Coronary artery (tissue), 2 donors: ENCODE measurements at regions not wholly inside any gene's neighbourhood (a gene's known extent, or its start where the extent isn't known, plus 50 kb on each side); places are given as distances from the start of the nearest gene placed in this dataset.

Experiments used
- DNase-seq: peaks from one replicate; pipeline ENCODE4 v3.0.0-alpha.2; 2017; ENCODE audit warnings: low spot score
- H3K27ac ChIP-seq, 2 donors: fragments of 200-600 bp; sonication (generic); one replicate each; pipeline ENCODE4 v1.5.1; 2016 to 2019
- H3K4me3 ChIP-seq: fragments of 200-600 bp; sonication (generic); 2 replicates; pipeline ENCODE4 v1.5.1; 2016; ENCODE audit warnings: mild to moderate bottlenecking, moderate library complexity
- TF ChIP-seq, protein P1 (sequence below): fragments of 200-600 bp; sonication (generic); IDR thresholded peaks from one replicate; pipeline ENCODE4 v1.5.1; 2019; ENCODE audit warnings: antibody characterized with exemption

GRCh38 chr5:5017827-5018577, 122.1 kb upstream of the ADAMTS16 start:
- H3K27ac ChIP-seq = no peak overlapping the region
- TF ChIP-seq, protein P1, sequence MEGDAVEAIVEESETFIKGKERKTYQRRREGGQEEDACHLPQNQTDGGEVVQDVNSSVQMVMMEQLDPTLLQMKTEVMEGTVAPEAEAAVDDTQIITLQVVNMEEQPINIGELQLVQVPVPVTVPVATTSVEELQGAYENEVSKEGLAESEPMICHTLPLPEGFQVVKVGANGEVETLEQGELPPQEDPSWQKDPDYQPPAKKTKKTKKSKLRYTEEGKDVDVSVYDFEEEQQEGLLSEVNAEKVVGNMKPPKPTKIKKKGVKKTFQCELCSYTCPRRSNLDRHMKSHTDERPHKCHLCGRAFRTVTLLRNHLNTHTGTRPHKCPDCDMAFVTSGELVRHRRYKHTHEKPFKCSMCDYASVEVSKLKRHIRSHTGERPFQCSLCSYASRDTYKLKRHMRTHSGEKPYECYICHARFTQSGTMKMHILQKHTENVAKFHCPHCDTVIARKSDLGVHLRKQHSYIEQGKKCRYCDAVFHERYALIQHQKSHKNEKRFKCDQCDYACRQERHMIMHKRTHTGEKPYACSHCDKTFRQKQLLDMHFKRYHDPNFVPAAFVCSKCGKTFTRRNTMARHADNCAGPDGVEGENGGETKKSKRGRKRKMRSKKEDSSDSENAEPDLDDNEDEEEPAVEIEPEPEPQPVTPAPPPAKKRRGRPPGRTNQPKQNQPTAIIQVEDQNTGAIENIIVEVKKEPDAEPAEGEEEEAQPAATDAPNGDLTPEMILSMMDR = no peak
- DNase-seq = no peak
- no peak overlapping the region for H3K4me3 ChIP-seq

- TF ChIP-seq, protein P1 = no peak
- no peak for DNase-seq
- no peak overlapping the region for H3K27ac ChIP-seq
- H3K4me3 ChIP-seq = no peak overlapping the region
These were observed 121.6 kb upstream of the ADAMTS16 start for GRCh38 chr5:5018578-5018970.

DNA sequence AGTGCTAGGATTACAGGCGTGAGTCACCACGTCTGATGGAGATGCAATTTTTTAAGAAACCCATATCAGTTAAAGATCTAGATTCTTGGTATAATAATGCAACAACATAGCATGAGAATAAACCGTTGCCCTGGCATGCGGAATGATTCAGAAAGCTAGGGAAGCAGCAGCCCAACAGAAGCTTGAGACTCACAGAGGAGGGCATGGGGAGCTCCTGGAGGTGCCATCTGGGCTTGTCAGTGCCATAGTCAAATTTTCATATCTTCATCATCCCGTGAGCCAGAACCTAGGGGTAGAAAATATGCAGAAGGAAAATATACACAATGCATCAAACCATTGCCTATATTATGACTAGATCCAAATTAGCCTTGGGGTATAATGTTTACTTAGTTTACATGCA, 118.7 kb upstream of the ADAMTS16 start:
- Histone ChIP-seq H3K4me3 (no peak overlapping the region), H3K27ac (no peak overlapping the region)
- TF ChIP-seq, protein P1 = no peak
- no peak for DNase-seq

DNA sequence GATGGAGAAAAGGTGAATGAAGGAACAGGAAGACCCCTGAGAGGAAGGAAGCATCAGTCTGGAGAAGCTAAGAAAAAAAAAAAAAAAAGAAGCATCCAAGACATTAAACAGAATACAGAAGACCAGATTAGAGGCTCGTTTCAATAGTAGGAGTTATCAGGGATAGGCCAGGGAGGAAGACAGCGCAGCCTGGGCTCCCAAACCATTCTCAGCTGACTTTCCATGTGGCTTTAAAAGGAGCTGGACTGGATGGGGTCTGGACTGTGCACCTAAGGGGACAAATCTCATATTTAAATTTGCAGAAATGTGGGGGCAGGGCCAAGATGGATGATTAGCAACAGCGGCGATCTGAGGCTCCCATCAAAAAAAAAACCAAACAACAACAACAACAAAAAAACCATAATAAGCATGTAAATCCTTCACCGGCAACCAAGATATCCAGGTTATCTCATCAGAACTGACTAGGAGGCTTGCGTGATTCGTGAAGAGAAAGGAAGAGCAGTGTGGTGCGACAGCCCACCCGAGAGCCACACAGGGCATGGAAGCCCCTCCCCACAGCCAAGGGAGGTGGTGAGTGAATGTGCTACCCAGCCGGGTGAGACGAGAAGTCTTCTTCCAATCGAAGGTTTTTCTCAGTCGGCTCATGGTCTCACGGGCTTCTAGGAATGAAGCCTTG, 114.9 kb upstream of the ADAMTS16 start:
- Histone ChIP-seq H3K27ac (no peak overlapping the region), H3K4me3 (no peak overlapping the region)
- TF ChIP-seq, protein P1 = no peak
- no peak for DNase-seq

- TF ChIP-seq, protein P1 = no peak
- H3K4me3 ChIP-seq = no peak overlapping the region
- DNase-seq = no peak
- no peak overlapping the region for H3K27ac ChIP-seq
These were observed 114.2 kb upstream of the ADAMTS16 start for GRCh38 chr5:5025774-5026408.

- no peak overlapping the region for H3K27ac ChIP-seq
- TF ChIP-seq, protein P1 = no peak
- H3K4me3 ChIP-seq = no peak overlapping the region
- DNase-seq = no peak
These were observed 113.7 kb upstream of the ADAMTS16 start for GRCh38 chr5:5026409-5026785.
